ENCODE measurements at regions not wholly inside any gene's neighbourhood (a gene's known extent, or its start where the extent isn't known, plus 50 kb on each side); places are given as distances from the start of the nearest gene placed in this dataset.
A peak's percentile ranks its signal among the peaks of the same experiment; 100 is the strongest.

DNA sequence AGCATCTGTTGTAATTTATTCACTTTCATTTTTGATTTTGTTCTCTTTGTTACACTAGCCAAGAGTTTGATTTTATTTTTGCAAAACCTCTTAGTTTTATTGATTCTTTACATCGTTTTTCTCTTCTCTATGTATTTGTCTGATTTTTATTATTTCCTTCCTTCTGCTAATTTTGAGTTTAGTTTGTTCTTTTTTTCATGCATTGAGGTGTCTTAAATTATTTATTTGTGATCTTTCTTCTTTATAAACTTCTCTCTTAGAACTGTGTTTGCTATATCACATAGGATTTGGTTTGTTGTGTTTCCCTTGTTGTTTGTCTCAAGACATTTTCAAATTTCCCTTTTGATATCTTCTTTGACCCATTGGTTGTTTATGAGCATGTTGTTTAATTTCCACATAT lies 51.7 kb upstream of the NFKBIA start:
- no peak overlapping the region for H3K4me3 ChIP-seq (replicated peaks in 1 of 2; ENCODE audit: low read depth in 2 of 2, low read length in 2 of 2)
- DNase-seq (ENCODE audit: low read depth in 2 of 2), result no peak
- TF ChIP-seq, protein P1, sequence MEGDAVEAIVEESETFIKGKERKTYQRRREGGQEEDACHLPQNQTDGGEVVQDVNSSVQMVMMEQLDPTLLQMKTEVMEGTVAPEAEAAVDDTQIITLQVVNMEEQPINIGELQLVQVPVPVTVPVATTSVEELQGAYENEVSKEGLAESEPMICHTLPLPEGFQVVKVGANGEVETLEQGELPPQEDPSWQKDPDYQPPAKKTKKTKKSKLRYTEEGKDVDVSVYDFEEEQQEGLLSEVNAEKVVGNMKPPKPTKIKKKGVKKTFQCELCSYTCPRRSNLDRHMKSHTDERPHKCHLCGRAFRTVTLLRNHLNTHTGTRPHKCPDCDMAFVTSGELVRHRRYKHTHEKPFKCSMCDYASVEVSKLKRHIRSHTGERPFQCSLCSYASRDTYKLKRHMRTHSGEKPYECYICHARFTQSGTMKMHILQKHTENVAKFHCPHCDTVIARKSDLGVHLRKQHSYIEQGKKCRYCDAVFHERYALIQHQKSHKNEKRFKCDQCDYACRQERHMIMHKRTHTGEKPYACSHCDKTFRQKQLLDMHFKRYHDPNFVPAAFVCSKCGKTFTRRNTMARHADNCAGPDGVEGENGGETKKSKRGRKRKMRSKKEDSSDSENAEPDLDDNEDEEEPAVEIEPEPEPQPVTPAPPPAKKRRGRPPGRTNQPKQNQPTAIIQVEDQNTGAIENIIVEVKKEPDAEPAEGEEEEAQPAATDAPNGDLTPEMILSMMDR (IDR thresholded peaks at IDR 0.05; ENCODE audit: low read depth, low read length), result no peak

DNA sequence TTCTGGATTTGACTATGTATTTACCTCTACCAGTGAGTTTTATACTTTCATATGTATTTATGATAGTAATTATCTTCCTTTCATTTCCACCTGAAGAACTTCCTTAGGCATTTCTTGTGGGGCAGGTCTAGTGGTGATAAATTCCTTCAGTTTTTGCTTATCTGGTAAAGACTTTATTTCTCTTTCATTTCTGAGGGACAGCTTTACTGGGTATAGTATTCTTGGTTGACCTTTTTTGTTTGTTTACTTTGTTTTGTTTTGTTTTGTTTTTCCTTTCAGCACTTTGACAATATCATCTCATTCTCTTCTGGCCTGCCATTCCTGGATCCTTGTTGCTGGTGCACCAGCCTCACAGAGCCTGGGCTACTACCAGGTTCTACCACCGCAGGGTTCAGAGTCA lies 53.9 kb upstream of the NFKBIA start:
- no peak overlapping the region for H3K4me3 ChIP-seq (replicated peaks in 1 of 2; ENCODE audit: low read depth in 2 of 2, low read length in 2 of 2)
- TF ChIP-seq, protein P1 (IDR thresholded peaks at IDR 0.05; ENCODE audit: low read depth, low read length), result no peak
- DNase-seq (ENCODE audit: low read depth in 2 of 2), result no peak

DNA sequence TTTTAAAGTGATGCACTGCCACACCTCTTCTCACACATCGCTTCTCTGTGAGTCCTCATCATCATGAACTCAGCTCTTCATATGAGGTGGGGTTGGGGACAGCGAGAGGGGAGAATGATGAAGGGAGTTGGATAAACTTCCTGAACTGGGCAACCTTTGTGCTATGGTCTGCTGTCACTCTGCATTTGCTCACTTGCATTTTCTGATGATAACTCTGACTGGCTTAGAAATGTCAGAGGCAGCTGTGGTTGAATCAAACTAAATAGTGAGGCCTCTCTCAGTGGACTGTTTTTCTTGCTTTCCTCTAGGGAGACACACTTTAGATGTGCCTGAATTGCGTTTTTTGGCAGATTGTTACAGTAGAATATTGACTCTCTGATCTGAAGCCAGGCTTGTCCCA lies 55.2 kb upstream of the NFKBIA start:
- TF ChIP-seq, protein P1 (IDR thresholded peaks at IDR 0.05; ENCODE audit: low read depth, low read length), result no peak
- no peak for DNase-seq (ENCODE audit: low read depth in 2 of 2)
- H3K4me3 ChIP-seq (replicated peaks in 1 of 2; ENCODE audit: low read depth in 2 of 2, low read length in 2 of 2), result no peak overlapping the region

DNA sequence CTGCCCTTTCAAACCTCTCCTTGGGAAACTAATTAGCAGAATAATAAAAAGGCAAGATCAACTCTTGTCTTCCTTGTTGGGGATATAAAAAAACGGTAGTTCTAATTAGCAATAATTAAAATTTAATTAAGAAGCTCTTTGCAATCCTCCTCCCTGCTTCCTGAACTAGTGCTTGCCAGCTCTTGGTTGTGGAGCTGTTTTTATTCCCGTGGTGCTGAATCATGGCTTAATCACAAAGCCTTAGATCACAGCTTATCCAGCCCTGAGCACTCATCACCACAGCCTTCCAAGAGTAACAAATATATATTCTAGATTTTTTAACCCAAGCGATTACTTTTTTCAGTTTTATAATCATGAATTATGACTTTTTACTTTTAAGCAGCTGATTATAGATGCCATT lies 63.2 kb upstream of the INSM2 start:
- peak; percentile 26 to 50 for DNase-seq (ENCODE audit: low read depth in 2 of 2)
- H3K4me3 ChIP-seq (replicated peaks in 1 of 2; ENCODE audit: low read depth in 2 of 2, low read length in 2 of 2), result no peak overlapping the region
- TF ChIP-seq, protein P1 (IDR thresholded peaks at IDR 0.05; ENCODE audit: low read depth, low read length), result no peak

DNA sequence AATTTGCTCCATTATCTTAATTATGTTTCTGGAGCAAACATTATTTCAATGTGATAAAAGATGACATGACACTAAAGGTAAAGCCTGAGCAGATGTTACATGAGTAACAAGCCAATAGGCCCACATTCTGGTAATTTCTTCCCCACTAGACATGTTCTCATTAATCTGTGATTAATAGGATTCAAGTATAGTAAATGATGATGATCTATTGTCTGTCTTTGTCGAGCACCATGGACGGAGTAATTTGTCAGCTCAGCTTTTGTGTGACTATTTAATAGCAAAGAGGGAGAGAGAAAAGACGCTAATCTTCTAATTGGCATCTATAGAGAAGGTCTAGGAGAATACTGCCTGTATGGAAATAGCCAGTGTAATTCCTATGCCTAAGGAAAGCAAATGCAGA lies 62.2 kb upstream of the INSM2 start:
- TF ChIP-seq, protein P1 (IDR thresholded peaks at IDR 0.05; ENCODE audit: low read depth, low read length), result no peak
- no peak for DNase-seq (ENCODE audit: low read depth in 2 of 2)
- H3K4me3 ChIP-seq (replicated peaks in 1 of 2; ENCODE audit: low read depth in 2 of 2, low read length in 2 of 2), result no peak overlapping the region

DNA sequence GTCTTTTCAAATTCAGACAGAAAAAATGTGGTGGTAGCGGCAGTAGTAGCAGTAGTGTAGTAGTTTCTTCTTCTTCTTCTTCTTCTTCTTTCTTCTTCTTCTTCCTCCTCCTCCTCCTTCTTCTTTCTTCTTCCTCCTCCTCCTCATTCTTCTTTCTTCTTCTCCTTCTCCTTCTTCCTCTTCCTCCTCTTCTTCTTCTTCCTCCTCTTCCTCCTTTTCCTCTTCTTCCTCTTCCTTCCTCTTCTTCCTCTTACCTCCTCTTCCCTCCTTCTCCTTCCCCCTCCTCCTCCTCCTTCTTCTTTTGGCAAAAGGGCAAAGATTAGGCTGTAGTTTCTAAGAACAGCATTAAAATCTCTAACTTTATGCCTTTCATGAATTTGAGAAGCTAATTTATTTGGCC lies 59.6 kb upstream of the INSM2 start:
- no peak for DNase-seq (ENCODE audit: low read depth in 2 of 2)
- TF ChIP-seq, protein P1 (IDR thresholded peaks at IDR 0.05; ENCODE audit: low read depth, low read length), result no peak

DNA sequence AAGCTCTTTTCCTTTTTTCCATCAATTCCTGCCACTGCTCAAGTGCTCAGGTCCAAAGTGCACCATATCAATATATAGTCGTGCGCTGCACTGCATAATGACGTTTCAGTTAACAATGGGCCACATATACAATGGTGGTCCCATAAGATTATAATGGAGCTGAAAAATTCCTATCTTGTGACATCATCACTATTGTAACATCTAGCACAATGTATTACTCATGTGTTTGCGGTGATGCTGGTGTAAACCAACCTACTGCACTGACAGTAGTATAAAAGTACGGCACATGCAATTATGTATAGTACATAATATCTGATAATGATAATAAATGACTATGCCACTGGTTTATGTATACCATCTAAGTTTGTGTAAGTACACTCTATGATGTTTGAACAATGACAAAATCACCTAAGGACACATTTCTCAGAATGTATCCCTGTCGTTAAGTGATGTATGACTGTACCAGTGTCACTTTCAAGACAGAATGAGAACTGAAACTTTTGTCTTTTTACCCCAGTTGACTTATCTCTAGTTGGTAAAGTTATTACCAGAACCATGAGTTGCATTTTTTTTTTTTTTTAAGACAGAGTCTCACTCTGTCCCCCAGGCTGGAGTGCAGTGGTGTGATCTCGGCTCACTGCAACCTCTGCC lies 53.7 kb upstream of the INSM2 start:
- TF ChIP-seq, protein P1 (IDR thresholded peaks at IDR 0.05; ENCODE audit: low read depth, low read length), result no peak
- peak in 1 of 2 donors; percentile 66 for DNase-seq (ENCODE audit: low read depth in 2 of 2)
- no peak overlapping the region for H3K4me3 ChIP-seq (replicated peaks in 1 of 2; ENCODE audit: low read depth in 2 of 2, low read length in 2 of 2)

More for the DNA sequence above, 59.6 kb upstream of the INSM2 start:
- H3K4me3 ChIP-seq (replicated peaks in 1 of 2; ENCODE audit: low read depth in 2 of 2, low read length in 2 of 2), result no peak overlapping the region

All from cardiac fibroblast (primary cell).